ENCODE measurements at regions not wholly inside any gene's neighbourhood (a gene's known extent, or its start where the extent isn't known, plus 50 kb on each side); places are given as distances from the start of the nearest gene placed in this dataset.

DNA sequence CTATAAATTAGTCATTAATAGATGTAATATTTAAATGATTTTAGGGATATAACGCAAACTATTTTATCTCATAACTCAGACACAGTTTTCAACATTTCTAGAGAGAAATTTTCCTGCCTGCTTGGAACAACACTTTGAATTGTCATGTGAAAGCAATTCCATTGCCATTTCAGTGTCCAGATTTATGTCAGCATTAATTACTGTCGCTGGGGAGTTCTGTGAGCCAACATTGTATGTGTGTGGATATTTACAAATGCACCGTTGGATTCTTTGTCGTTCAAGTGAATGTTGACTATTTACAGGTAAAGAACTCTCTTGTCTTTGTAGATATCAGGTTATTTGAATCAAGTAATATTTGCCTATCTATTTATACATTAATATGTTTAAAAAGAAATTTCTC, 465.3 kb upstream of the RGS6 start:
- intact Hi-C loops (cut with DNase I): no loop called here
- H3K36me3 ChIP-seq: no peaks in the 10 kb centered on the region
- H3K27me3 ChIP-seq: no peaks in the 10 kb centered on the region
- TF ChIP-seq, protein P1, sequence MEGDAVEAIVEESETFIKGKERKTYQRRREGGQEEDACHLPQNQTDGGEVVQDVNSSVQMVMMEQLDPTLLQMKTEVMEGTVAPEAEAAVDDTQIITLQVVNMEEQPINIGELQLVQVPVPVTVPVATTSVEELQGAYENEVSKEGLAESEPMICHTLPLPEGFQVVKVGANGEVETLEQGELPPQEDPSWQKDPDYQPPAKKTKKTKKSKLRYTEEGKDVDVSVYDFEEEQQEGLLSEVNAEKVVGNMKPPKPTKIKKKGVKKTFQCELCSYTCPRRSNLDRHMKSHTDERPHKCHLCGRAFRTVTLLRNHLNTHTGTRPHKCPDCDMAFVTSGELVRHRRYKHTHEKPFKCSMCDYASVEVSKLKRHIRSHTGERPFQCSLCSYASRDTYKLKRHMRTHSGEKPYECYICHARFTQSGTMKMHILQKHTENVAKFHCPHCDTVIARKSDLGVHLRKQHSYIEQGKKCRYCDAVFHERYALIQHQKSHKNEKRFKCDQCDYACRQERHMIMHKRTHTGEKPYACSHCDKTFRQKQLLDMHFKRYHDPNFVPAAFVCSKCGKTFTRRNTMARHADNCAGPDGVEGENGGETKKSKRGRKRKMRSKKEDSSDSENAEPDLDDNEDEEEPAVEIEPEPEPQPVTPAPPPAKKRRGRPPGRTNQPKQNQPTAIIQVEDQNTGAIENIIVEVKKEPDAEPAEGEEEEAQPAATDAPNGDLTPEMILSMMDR (IDR thresholded peaks at IDR 0.05): no peak
- no peak overlapping the region for H3K27ac ChIP-seq
- no peaks in the 10 kb centered on the region for H3K4me1 ChIP-seq
- 66 to 69% methylated on average over 4 of the region's 4 CpGs for WGBS, 2 donors
- no peak for FAIRE-seq
- no peak for ATAC-seq
- no peak for DNase-seq
- H3K4me3 ChIP-seq: no peak overlapping the region
- H3K9me3 ChIP-seq: no peaks in the 10 kb centered on the region

DNA sequence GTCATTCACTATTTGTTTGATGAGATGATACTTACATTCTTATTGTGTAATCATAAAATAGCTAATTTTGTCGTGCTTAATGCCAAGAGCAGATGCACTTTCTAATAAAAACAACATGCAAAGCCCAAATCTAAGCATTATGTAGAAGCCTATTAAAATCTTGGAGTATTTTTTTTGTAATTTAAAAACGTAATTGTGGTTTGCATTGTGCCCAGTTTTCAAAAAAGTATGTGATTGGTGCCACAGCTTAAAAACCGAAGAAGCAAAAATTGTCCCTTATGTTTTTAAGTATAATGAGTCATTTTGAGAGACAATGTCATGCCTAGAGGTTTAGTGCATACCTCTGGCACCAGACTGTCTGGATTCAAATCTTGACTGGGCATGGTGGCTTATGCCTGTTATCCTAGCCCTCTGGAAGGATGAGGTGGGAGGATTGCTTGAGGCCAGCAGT, 464.8 kb upstream of the RGS6 start:
- DNase-seq (no peak), ATAC-seq (no peak), FAIRE-seq (no peak)
- no peaks in the 10 kb centered on the region for H3K27me3 ChIP-seq
- H3K4me1 ChIP-seq: no peaks in the 10 kb centered on the region
- no peaks in the 10 kb centered on the region for H3K36me3 ChIP-seq
- no peak overlapping the region for H3K4me3 ChIP-seq
- no peaks in the 10 kb centered on the region for H3K9me3 ChIP-seq
- H3K27ac ChIP-seq: no peak overlapping the region
- intact Hi-C loops (cut with DNase I): no loop called here
- 74 to 84% methylated on average over 3 of the region's 3 CpGs for WGBS, 2 donors
- TF ChIP-seq, protein P1 (IDR thresholded peaks at IDR 0.05): no peak

- DNase-seq (no peak), FAIRE-seq (no peak), ATAC-seq (no peak)
- Histone ChIP-seq H3K4me3 (no peak overlapping the region), H3K4me1 (no peaks in the 10 kb centered on the region), H3K27me3 (no peaks in the 10 kb centered on the region), H3K36me3 (no peaks in the 10 kb centered on the region), H3K9me3 (no peaks in the 10 kb centered on the region), H3K27ac (no peak overlapping the region)
- 76 to 84% methylated on average over 1 of the region's 1 CpG for WGBS, 2 donors
- TF ChIP-seq, protein P1 (IDR thresholded peaks at IDR 0.05): no peak
- intact Hi-C loops (cut with DNase I): no loop called here
These were observed 463.5 kb upstream of the RGS6 start for GRCh38 chr14:71468701-71469100.

- no peaks in the 10 kb centered on the region for H3K4me1 ChIP-seq
- H3K36me3 ChIP-seq: no peaks in the 10 kb centered on the region
- TF ChIP-seq, protein P1 (IDR thresholded peaks at IDR 0.05): no peak
- H3K9me3 ChIP-seq: no peaks in the 10 kb centered on the region
- no peak overlapping the region for H3K27ac ChIP-seq
- no peak for DNase-seq
- intact Hi-C loops (cut with DNase I): no loop called here
- WGBS, 2 donors: 87 to 89% methylated on average over 6 of the region's 6 CpGs
- no peak for ATAC-seq
- no peaks in the 10 kb centered on the region for H3K27me3 ChIP-seq
- no peak overlapping the region for H3K4me3 ChIP-seq
- FAIRE-seq: no peak
These were observed 462.4 kb upstream of the RGS6 start for GRCh38 chr14:71469643-71470335.

GRCh38 chr14:71471634-71472355, 460.4 kb upstream of the RGS6 start:
- no peaks in the 10 kb centered on the region for H3K27me3 ChIP-seq
- WGBS, 2 donors: 86 to 93% methylated on average over 6 of the region's 6 CpGs
- H3K4me1 ChIP-seq: no peaks in the 10 kb centered on the region
- ATAC-seq: no peak
- H3K27ac ChIP-seq: no peak overlapping the region
- H3K36me3 ChIP-seq: no peaks in the 10 kb centered on the region
- no peaks in the 10 kb centered on the region for H3K9me3 ChIP-seq
- FAIRE-seq: no peak
- intact Hi-C loops (cut with DNase I): no loop called here
- TF ChIP-seq, protein P1 (IDR thresholded peaks at IDR 0.05): no peak
- no peak for DNase-seq
- H3K4me3 ChIP-seq: no peak overlapping the region
